ENCODE measurements at regions not wholly inside any gene's neighbourhood (a gene's known extent, or its start where the extent isn't known, plus 50 kb on each side); places are given as distances from the start of the nearest gene placed in this dataset.

DNA sequence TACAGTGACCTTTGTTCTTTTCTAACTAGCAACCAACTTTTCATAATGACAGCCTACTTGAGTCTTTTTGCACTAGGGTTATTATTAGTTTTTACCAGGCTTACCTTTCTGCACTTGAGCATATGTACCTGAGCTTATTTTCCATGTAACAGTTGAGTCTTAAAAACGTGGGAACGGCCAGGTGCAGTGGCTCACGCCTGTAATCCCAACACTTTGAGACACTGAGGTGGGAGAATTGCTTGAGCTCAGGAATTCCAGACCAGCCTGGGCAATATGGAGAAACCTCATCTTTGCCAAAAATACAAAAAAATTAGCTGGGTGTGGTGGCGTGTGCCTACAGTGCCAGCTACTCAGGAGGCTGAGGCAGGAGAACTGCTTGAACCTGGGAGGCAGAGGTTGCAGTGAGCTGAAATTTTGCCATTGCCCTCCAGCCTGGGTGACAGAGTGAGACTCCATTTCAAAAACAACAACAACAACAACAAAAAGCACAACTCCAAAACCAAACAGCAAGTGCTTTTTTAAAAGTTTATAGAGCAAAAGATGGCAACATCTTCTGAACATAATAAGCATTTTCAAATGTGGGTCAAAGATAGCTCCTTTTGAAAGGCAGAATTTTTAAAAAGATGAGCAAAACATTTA is 57.1 kb upstream of the CD28 start:
- DNase-seq: no peak
- H3K27me3 ChIP-seq: no peaks in the 10 kb centered on the region
- H3K36me3 ChIP-seq: no peaks in the 10 kb centered on the region
- H3K4me3 ChIP-seq: no peak overlapping the region
- no peaks in the 10 kb centered on the region for H3K9me3 ChIP-seq

- Histone ChIP-seq H3K9me3 (no peaks in the 10 kb centered on the region), H3K36me3 (no peaks in the 10 kb centered on the region), H3K27me3 (no peaks in the 10 kb centered on the region), H3K4me3 (no peak overlapping the region)
- no peak for DNase-seq
These were observed 55.4 kb upstream of the CD28 start for GRCh38 chr2:203650860-203651613.

GRCh38 chr2:203651621-203652020 is 54.8 kb upstream of the CD28 start:
- Histone ChIP-seq H3K36me3 (no peaks in the 10 kb centered on the region), H3K9me3 (no peaks in the 10 kb centered on the region), H3K4me3 (no peak overlapping the region), H3K27me3 (no peaks in the 10 kb centered on the region)
- no peak for DNase-seq

DNA sequence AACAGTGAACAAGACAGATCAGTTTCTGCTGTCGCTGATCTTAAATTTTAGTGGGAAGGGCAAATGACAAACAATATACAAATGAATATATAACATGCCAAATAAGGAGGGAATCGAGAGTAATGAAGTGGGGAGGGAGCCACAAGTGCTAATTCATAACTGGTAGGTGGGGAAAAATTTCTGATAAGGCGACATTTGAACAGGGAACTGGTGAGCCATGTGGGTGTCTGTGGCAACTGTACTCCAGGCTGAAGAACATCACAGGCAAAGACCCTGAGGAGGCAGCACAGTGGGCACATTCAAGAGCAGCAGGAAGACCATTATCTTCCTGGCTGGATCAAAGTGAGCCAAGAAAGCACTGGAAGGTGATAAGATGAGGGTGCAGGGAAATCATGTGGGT is 51.6 kb upstream of the CD28 start:
- Histone ChIP-seq H3K36me3 (no peaks in the 10 kb centered on the region), H3K4me3 (no peak overlapping the region), H3K27me3 (no peaks in the 10 kb centered on the region), H3K9me3 (no peaks in the 10 kb centered on the region)
- DNase-seq: no peak

DNA sequence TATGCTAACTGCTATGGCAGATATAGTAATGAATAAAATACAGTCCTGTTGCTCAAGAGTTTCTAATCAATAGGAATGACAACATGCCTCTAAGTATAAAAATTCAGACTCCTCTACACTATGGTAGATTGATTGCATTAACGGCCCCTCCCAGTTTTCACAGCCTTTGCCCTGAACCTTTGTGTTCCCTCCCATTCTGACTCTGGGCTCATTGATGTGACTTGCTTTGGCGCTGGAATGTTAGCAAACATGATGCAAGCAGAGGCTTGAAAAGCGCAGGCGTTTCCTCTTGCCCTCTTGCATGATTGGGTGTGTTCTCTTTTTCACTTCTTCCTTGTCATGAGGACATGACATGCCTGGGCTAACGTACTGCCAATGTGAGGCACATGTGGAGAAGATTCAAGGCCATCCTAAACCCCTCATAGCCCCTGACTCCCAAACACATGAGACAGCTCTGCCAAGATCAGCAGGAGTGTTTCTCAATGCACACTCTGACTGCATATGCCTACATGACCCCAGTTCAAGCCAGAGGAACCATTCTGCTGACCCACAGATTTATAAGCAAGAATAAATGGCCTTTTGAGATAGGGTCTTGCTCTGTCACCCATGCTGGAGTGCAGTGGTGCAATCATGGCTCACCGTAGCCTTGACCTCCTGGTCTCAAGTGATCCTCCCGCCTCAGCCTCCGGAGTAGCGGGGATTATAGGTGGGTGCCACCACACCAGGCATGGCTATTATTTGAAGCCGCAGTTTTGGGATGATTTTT is 49.7 kb upstream of the CD28 start:
- no peaks in the 10 kb centered on the region for H3K9me3 ChIP-seq
- H3K27me3 ChIP-seq: no peaks in the 10 kb centered on the region
- DNase-seq: no peak
- H3K36me3 ChIP-seq: no peaks in the 10 kb centered on the region
- H3K4me3 ChIP-seq: no peak overlapping the region

Measured in MG63 (cell line).